CD4-positive, alpha-beta T cell treated with Interleukin-1 beta for 1 hour (primary cell): ENCODE measurements at regions not wholly inside any gene's neighbourhood (a gene's known extent, or its start where the extent isn't known, plus 50 kb on each side); places are given as distances from the start of the nearest gene placed in this dataset.

Experiments
- DNase-seq, 2 donors: peaks; one replicate each; pipeline ENCODE4 v3.0.0-alpha.2; 2020 to 2022

DNA sequence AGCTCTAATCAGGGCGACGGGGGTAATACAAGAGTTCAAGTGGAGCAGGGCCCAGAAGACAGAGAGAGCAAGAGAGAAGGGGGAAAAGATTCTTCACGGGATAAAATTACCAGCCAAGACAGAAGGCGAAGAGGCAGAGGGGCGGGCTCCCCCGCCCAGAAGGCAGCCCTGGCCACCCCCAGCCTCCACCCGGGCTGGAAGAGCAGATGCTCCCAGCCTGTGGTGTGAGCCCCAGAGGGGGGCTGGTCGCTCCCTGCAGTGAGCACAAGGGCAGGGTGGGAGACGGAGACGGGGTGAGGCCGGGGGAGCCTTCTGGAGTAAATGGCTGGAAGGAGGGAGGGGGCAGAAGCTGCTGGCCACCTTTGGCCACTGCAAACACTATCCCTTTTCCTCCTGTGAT, 1035.6 kb downstream of the VRK1 start:
- DNase-seq, result no peak

DNA sequence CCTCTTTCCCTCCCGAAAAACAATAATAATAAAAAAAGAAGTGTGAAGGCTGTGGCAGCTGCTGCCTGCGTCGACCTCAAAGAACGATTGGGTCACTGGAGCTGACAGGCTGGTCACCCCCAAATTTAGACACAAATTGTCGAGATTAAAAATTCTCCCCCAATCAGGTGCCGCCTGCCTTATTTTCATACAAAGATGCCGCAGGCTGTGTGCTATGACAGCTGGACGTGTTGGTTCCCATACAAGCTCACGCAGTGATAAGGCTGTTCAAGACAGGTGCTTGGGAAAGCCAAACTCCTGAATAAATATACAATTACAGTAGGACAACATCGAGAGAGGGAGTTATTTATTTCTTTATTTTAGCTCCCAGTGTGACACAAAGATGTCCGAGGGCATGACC, 1041.8 kb downstream of the VRK1 start:
- DNase-seq, result no peak

DNA sequence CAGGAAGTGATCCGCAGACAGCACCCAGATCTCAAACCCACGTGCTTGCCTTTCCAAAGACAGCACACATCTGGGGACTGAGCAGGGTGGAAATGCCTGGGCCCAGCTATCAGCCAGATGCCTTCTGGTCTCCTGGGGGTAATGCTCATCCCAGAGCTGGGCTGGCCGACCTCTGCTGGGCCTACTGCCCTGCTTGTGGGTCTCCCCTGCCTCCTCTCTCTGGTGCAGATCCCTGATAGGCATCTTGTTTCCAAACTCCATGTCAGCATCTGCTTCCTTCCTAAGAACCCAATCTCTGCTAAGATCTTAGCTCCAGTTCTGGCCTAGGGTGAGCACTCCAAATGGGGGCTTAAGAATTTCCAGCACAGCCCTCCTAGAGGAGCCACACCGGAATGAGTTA, 1043.0 kb downstream of the VRK1 start:
- DNase-seq, result no peak

DNA sequence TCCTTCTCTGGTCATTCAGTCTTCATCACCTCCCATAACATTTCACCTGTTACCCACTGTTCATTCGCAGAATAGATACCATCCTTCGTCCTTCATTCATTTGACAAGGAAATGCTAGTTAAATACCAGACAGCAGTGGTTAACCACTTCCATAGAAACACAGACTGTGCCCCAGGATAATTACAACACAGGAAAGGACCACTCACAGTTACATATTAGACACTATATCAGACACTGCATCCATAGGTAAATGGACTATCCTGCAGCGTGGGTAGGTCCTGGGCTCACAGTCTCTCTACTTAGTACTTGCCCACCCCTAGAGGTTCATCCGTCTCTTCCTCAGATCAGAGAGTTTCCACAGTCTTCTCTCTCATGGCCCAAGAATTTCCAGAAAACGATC, 1044.6 kb downstream of the VRK1 start:
- no peak for DNase-seq

DNA sequence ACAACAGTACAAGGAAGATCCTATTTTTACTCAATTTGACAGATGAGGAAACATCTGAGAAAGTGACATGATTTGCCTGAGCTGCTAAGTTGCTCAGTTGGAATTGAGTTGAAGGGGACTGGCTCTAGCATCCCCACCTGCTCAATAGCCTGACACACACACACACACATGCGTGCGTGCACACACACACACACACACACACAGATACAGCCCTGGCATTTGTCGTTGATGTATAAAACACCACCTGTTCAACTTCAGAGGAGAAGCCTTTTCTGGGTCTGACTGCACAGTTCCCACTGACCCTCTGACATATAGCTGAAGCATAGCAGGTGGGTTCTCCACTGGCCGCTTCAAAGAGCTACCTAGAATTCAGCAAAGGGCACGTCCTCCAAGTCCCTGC, 1045.9 kb downstream of the VRK1 start:
- no peak for DNase-seq

DNA sequence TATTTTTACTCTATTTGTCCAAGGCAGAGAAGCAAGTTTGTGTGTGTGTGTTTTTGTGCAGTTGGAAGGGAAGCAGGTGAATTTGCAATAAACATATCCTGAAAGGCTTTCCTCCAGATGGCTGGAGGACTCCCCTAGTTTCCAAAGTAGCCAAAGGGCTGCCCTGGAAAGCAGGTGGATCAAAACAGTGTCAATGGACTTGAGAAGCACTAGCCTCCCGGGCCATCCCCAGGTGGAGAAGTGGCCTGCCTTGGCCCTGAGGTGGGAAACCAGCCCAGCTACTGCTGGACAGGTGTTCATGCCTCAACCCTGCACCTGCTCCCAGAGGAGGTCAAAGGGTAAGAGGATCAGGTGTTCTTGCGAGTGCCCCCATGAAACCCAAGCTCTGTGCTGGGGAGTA, 1046.9 kb downstream of the VRK1 start:
- no peak for DNase-seq

DNA sequence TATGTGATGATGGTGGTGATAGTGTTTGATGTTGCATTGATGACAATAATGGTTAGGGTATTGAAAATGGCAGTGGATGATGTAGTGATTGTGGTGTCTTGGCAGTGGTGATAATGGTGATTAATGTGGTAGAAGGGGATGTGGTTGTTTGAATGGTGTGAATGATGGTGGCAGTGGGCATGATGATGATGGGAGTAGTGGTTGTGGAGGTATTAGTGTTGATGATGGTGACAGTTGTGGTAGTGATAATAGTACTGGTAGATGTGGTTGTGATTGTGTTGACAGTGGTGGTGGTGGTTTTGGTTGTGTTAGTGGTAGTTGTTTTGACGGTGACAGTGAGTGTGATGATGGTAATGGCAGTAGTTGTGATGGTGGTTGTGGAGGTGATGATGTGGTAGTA, 1049.0 kb downstream of the VRK1 start:
- DNase-seq, result peak in 1 of 2 donors; percentile 6

DNA sequence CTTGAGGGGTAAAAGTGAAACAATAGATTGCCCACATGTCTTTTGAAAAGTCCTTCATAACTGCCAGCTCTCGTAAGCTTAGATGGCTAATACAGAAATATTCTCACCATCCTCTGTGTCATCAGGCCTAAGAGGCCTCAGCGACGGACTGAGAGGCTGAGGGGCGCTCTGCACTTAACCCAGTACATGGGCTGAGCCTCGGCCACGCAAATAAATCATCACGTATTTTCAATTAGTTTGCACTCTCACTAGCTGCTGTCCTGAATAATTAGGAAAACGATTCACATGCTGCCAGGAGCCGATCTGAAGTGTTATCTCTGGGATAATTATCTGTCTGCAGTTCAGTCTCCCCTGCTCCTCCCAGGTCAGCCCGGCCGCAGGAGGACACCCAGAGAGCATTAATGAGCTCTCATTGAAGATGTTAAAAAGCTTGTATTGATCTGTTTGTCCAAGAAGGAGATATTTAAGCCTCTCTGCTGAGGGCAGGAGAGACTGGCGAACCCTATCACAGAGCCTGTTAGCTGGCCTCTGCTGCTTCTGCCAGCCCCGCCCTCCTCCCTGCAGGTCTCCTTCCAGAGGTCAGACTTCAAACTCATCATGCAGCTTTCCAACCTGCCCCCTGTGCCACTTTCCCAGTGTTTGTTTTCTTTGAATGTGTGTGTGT, 1051.3 kb downstream of the VRK1 start:
- no peak for DNase-seq

DNA sequence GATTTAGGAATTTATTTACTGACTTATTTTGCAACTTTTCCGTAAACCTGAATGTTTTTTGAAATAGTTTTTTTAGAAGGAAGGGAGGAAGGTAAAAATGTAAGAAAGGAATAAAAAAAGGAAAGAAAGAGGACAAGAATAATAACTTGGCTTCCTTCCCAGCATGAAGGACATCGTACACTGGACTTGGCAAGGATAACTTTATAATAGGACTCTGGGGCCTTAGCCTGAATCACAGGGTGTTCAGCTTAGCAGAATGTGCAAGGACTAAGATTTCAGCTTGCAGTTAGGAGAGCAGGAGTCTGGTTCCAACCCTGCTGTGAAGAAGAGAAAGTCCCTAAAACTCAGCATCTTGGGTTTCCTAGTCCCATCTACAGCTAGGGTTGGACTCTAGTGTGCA, 1053.3 kb downstream of the VRK1 start:
- no peak for DNase-seq

DNA sequence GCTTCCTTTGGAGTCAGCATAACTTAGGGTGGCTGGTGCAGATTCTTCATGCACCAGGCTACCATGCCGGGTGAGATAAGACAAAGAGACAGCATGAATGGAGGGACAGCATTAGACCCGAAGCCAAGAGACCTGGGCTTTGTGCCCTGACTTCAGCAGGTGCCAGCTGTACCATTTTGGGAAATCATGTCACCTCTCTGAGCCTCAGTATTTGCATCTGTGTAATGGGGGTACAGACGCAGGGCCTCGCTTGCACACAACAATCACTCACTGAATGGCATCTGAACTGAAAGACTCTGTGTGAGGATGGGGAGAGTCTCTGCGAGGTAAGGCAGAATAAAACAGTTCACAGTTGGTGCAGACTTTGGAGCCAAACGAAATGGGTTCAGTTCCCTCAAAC, 1053.7 kb downstream of the VRK1 start:
- no peak for DNase-seq

DNA sequence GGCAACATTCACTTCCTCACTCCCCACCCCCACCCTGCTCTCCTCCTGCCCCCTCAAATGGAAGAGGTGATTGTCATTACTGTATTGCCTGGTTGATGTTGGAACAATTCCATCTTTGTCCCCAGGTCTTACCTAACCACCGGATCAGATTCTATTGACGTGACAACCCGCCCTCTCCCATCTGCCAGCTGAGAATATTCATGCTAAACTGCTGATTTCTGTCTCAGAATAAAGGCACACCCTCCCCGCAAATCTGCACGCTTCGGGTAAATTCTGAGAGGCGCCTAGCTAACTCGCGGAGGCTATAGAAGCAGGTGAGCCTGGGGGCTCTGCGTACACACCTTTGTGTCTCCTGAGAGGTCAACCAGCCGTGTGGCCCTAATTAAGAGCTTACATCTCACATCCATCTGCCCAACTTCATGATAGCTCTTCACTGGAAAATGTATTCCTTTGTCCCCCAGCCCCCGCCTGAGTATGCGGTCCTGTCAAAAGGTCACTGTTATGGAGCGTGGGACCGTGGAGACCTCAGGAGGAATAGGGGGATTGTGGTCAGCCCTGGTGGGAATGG, 1054.3 kb downstream of the VRK1 start:
- no peak for DNase-seq

DNA sequence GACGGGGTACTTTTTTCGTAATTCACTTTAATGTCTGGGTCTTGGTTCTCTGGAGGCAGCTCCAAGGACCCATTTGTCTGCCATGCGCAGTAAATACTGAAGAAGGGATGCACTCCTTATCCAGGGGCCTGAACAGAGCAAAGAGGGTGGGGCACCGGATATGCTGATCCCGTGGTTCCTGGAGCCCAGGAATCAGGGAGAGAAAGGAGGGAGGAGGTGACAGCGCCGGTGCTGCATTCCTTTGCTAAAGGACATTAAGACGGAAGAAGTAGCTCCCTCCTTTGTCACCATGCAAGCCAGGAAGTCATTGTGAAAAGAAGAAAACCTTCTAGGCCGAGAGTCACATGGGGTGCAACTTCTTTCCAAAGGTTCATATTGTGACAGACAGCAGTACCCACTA, 1057.7 kb downstream of the VRK1 start:
- no peak for DNase-seq

DNA sequence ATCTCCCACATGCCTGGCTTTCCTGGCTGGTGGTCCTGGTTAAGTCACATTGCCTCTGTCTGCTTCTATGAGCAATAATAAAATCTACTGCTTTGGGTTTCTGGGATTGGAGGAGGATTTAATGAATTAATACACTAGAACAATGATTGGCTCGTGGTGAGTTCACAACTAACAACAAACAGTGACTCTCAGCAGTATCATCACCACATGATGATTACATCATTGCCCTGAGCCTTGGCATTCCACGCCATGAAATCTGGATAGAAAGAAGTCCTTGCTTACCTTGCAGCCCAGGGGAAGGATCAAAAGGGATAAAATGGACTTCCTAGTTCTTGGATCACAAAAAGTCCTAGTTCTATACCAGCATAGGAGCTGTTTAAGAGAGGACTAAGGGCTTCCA, 1069.0 kb downstream of the VRK1 start:
- DNase-seq, result no peak

DNA sequence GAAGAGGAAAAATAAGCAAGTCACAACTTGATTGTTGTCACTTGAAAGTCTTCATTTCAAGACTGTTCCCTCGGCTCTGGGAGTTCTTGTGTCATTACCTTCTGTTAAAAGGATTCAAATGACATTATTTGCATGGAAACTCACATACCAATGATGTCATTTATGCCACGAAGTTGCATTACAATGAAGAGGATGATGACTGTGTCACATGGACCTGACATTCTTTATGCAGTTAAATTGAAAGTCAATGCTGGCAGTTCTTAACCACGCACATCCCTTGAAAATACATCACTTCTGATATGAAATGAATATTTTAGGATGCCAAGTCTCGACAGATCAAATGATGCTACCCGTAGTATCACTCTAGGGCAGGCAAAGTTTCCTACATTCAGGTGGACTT, 1069.5 kb downstream of the VRK1 start:
- no peak for DNase-seq

DNA sequence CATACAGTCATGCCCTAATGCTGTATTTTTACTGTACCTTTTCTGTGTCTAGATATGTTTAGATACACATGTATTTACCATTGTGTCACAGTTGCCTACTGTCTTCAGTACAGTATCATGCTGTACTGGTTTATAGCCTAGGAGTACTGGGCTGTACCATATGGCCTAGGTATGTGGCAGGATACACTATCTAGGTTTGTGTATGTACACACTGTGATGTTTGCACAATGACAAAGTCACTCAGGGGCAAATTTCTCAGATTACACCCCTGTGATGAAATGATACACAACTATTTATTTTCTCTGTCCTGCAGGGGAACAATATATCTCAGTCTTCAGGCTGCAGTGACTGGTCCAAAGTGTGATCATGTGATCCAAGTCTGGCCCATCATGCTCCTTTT, 1076.1 kb downstream of the VRK1 start:
- DNase-seq, result no peak

DNA sequence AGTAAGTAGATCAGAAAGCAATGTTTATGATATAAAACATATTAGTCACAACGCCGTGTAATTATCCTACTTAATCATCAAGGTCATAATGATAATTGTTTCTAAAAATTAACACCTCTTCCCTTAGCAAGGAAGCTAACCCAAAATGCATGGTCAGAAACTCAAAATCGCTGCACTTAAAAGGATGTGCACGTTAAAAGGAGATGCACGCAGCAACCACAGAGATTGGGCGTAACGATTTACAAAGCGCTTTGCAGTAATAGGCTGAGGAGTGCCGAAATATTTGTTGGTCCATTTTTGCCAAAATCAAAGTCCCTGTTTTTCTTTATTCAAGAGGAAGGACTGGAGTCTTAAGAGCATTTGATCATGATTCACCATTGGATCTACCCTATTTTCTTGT, 1077.2 kb downstream of the VRK1 start:
- peak in 1 of 2 donors; percentile 2 for DNase-seq

DNA sequence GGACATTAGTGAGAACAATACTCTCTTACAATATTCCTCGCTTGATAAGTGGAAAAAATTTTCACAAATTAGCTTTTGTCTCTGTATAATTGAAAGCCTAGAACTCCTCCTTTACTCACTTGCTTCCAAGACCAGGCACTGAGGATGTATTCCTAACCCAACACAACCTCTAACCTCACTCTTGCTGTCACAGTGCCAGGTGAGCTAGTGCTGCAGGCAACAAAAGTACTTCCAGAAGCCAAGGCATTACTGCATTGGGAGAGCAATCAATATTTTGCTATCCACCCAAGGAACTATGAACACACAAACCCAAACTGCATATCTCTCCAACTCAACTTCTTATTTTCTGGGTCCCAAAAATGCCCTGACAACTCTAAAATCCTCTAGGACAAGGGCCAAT, 1081.0 kb downstream of the VRK1 start:
- no peak for DNase-seq

DNA sequence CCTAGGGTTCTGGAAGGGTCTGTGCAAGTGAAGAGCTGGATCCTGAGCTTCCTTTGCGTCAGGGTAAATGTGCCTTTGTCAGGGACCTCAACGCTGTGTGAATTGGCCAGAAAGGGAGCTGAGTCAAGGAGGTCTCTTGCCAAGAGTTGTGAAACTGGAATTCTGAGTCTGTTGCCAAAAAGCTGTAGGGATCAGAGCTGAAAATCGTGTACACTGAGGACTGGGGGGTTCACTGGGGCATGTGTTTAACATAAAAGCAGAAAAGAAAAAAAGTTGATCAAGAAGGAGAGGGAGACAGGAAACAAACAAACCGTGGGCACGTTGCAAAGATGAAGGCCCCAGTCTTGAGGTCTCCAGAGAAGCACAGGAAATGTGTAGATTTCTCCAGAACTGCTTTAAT, 1081.5 kb downstream of the VRK1 start:
- DNase-seq, result peak in 1 of 2 donors; percentile 11

DNA sequence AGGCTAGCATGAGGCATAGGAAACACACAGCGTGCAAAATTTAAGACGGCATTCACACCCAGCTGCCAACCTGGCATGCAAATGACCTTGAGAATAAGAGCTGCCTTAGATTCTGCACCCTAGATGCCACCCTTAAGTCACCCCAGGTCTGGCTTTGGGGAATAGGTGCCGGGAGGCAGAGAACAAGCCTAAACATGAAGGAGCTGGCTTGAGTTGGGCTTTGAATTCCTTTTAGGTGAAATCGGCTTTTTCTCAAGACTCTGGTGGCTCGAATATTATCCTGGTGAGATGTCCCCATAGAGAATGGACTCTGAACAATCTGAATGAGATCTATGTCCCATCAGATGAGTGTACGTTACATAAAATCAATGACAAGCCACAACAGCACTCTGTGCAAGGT, 1090.5 kb downstream of the VRK1 start:
- DNase-seq, result no peak

DNA sequence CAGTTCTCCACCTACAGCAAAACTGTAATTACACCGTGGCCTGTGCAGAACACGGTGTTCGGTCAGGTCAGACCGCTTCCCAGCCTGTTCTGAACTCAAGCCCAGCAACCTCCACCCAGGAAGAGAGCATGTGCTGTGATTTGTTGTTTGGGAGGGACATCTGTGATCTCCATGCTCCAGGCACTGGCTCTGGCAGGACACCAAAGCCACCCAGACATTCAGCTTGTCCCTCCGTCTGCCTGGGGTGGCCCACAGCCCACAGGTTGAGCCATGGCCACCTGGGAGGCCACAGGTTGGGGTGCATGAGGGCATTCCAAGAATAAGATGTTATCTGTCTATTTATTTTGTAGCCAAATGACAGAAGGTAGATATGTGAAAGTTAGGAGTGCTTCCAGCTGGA, 1091.1 kb downstream of the VRK1 start:
- no peak for DNase-seq

DNA sequence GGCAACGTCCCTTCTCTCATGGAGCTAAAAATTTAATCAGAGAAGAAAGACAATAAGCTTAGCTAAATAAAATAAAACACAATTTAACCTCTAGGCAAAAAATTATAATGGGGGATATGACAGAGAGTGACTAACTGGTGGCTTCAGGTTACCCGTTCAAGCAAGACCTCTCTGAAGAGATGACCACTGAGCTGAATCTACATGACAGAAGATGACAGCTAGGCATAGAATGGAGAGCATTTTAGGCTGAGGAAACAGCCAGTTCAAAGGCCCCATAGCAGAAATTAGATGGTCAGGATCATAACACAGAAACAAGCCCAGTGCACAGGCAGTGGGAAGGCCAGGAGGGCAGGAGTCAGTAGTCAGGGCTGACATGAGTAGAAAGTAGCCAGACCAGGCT, 1094.3 kb downstream of the VRK1 start:
- DNase-seq, result no peak

DNA sequence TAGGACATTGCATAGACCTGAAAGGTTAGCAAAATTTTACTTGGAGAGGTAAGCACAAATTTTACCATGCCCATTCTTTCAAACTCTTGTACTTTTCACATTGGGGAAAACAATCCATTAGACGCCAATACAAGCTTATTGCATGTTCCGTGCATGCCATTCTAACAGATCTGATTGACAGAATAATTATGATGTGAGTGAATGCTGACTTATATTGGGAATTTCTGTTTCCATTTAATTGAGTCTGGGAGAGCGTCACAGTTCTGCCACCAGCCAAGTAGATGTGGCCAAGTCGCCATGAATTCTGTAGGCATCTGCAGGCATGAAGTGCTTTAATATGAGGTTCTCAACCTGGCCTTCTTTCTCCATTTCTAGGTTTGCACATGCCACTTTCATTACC, 1097.4 kb downstream of the VRK1 start:
- no peak for DNase-seq

DNA sequence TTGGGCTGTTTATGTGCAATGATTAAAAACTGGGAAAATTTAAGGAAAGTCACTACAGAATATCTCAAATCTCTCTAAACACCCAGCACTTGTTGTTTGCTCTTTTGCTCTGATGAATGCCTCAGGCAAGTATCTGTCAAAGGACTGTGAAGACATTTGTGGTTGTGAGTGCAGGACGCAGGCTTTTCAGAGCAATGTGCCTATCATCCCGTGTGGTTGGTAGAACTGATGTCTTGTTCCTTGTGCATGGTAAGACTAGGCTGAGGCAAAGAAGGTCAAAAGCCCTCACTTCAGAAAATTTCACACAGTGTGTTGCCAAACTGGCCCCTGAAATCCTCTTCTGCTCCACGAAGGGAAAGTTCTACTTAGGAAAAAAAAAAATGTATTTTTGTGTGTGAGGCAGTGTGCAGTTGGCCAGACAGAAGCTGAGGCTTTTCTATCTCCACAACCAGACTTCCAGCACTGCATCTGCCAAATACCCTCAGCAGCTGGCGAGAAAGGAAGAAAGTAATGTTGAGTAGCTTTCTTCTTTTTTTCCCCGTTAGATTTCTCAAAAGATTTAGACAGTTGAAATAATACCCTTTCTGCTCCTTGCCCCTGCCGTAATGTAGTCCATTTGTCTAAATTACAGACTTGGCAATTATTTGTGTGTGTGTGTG, 1103.1 kb downstream of the VRK1 start:
- no peak for DNase-seq

DNA sequence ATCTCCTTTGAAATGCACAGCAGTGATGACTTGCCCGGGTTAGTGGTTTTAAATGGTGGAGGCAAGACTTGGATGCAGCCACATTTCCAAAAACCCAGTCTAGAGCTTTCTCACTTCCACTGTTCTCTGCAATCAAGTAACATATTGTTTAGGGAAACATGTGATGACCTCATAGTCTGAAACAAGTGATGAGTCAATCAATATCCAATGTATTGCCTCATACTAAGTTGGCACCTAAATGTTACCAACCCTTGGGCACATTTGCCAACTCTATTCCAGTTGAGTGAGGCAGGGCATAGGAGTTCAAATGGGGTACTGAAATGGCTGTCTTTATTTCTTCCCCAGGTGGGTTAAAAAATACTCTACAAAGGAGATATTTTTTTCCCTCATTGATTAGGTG, 1105.4 kb downstream of the VRK1 start:
- DNase-seq, result no peak

DNA sequence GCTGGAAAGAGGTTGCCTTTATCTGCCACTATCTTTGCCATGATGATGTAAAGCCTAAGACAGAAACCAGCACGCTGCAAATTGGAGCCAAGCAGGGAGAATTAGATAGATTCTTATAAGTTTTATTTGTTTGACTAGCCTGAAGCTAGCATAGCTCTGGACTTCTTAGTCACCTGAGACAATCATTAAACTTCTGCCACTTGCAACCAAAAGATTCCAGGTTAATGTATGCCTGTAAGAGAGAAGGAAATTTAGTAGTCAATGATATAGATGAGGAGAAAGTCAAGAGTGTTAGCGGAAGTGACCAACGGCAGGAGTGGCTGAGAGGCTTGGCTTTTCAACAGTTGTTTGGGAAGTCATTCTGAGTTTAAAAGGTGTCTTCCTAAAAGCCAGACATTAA, 1106.6 kb downstream of the VRK1 start:
- no peak for DNase-seq
